Right atrium auricular region (tissue), 2 donors: ENCODE measurements at regions not wholly inside any gene's neighbourhood (a gene's known extent, or its start where the extent isn't known, plus 50 kb on each side); places are given as distances from the start of the nearest gene placed in this dataset.

Source experiments
- DNase-seq: peaks from one replicate; pipeline ENCODE4 v3.0.0-alpha.2; 2019; ENCODE audit warnings: low spot score
- H3K27ac ChIP-seq, 2 donors: fragments of 200-600 bp; sonication (generic); 1 replicate in 1 of 2; 2 replicates in 1 of 2; pipeline ENCODE4 v1.5.1; 2016 to 2019
- H3K27me3 ChIP-seq, 2 donors: fragments of 200-600 bp; sonication (generic); one replicate each; pipeline versions ENCODE4 v1.5.1 to v1.6.0; 2017 to 2019
- H3K36me3 ChIP-seq: fragments of 200-600 bp; sonication (generic); one replicate; pipeline ENCODE4 v1.5.1; 2016
- H3K4me1 ChIP-seq, 2 donors: fragments of 200-600 bp; sonication (generic); one replicate each; pipeline versions ENCODE4 v1.5.1 to v1.6.0; 2017 to 2019
- H3K4me3 ChIP-seq, 2 donors: fragments of 200-600 bp; sonication (generic); 1 replicate in 1 of 2; 2 replicates in 1 of 2; pipeline ENCODE4 v1.5.1; 2017 to 2019; ENCODE audit warnings: mild to moderate bottlenecking in 1 of 2, moderate library complexity in 1 of 2
- H3K9me3 ChIP-seq, 2 donors: fragments of 200-600 bp; sonication (generic); one replicate each; pipeline ENCODE4 v1.5.1; 2019
- TF ChIP-seq, protein P1 (sequence below), 2 donors: fragments of 200-600 bp; sonication (generic); IDR thresholded peaks; one replicate each; pipeline ENCODE4 v1.5.1; 2019; ENCODE audit warnings: antibody characterized with exemption in 2 of 2

DNA sequence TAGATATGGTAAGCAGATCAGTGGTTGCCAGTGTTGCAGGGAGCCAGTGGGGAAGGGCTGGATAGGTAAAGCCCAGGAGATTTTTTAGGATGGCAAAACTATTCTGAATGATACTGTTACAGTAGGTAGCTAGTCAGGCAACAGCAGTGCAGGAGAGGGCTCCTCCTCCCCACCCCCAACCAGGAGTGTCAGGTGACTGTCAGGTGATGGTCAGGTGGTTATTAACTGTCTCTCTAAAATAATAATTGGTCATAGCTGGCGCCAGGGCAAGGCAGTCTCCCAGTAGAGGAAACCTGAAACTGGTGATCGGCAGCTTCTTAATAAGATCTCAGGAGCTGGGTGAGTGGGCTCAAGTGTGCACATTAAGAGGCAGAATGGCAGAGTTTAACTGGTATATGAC, 201.6 kb upstream of the PARD3B start:
- Histone ChIP-seq H3K27ac (no peak overlapping the region), H3K4me3 (no peak overlapping the region), H3K36me3 (no peaks in the 10 kb centered on the region), H3K4me1 (no peaks in the 10 kb centered on the region), H3K9me3 (peaks cover 0 to under 1% of the 10 kb centered on the region in 2 donors), H3K27me3 (no peaks in the 10 kb centered on the region)
- TF ChIP-seq, protein P1, sequence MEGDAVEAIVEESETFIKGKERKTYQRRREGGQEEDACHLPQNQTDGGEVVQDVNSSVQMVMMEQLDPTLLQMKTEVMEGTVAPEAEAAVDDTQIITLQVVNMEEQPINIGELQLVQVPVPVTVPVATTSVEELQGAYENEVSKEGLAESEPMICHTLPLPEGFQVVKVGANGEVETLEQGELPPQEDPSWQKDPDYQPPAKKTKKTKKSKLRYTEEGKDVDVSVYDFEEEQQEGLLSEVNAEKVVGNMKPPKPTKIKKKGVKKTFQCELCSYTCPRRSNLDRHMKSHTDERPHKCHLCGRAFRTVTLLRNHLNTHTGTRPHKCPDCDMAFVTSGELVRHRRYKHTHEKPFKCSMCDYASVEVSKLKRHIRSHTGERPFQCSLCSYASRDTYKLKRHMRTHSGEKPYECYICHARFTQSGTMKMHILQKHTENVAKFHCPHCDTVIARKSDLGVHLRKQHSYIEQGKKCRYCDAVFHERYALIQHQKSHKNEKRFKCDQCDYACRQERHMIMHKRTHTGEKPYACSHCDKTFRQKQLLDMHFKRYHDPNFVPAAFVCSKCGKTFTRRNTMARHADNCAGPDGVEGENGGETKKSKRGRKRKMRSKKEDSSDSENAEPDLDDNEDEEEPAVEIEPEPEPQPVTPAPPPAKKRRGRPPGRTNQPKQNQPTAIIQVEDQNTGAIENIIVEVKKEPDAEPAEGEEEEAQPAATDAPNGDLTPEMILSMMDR (IDR thresholded peaks at IDR 0.05): no peak
- no peak for DNase-seq

DNA sequence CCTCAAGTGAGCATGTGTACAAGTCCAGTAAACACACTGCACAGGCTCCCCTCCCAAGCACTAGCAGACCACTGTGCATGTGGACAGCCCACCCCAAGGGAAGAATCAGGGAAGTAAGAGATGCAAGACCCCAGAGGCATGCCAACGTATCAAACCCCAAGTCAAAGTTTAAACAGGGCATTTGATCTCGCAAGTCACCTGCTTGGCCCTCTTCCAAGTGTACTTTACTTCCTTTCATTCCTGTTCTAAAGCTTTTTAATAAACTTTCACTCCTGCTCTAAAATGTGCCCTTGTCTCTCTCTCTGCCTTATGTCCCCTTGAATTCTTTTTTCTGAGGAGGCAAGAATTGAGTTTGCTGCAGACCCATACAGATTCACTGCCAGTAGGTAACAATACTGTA, 201.2 kb upstream of the PARD3B start:
- H3K4me1 ChIP-seq: no peaks in the 10 kb centered on the region
- DNase-seq: no peak
- H3K36me3 ChIP-seq: no peaks in the 10 kb centered on the region
- H3K9me3 ChIP-seq: peaks cover 0 to 4% of the 10 kb centered on the region in 2 donors
- no peak overlapping the region for H3K27ac ChIP-seq
- H3K4me3 ChIP-seq: no peak overlapping the region
- H3K27me3 ChIP-seq: no peaks in the 10 kb centered on the region
- TF ChIP-seq, protein P1 (IDR thresholded peaks at IDR 0.05): no peak

DNA sequence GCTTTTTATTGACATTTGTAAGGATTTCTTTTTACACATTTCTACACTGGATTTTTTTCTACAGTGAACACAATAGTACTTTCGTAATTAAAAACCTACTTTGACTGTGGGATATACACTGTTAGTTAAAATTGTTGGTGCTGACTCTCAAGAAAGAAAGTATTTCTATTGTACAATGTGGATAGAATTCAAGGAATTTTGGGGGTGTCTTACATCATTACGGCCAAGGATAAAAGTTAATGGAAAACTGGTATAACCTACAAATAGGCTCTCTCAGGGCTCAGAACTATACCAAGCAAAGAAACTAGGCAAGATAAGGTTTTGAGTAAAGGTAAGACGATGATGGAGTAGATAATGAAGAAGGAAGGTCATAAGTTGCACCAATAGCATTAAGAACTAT, 198.4 kb upstream of the PARD3B start:
- Histone ChIP-seq H3K9me3 (peaks cover 0 to 8% of the 10 kb centered on the region in 2 donors), H3K4me3 (no peak overlapping the region), H3K27ac (no peak overlapping the region), H3K36me3 (no peaks in the 10 kb centered on the region), H3K27me3 (no peaks in the 10 kb centered on the region), H3K4me1 (no peaks in the 10 kb centered on the region)
- TF ChIP-seq, protein P1 (IDR thresholded peaks at IDR 0.05): no peak
- DNase-seq: no peak

DNA sequence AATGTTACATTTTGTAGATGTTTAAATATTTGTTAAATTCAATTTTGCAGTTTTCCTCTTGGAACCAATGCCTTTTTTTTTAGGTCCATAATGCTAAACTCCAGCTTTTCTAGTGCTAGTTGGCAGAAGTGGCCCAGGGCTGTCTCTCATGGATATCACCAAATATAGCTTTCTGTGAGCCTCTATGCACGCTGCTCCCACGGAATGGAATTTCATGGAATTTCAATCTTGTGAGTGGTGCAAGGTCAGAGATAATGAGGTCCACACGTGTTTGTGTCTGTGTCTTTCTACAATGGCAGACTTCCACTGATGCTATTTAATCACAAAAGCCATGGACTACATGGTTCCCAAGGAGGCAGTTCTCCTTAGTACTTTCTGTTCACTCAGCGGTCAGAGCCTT, 191.5 kb upstream of the PARD3B start:
- Histone ChIP-seq H3K27me3 (no peaks in the 10 kb centered on the region), H3K9me3 (peaks cover 0 to 6% of the 10 kb centered on the region in 2 donors), H3K4me3 (no peak overlapping the region), H3K27ac (no peak overlapping the region), H3K36me3 (no peaks in the 10 kb centered on the region), H3K4me1 (peaks cover 0 to 10% of the 10 kb centered on the region in 2 donors)
- TF ChIP-seq, protein P1 (IDR thresholded peaks at IDR 0.05): no peak
- DNase-seq: no peak

DNA sequence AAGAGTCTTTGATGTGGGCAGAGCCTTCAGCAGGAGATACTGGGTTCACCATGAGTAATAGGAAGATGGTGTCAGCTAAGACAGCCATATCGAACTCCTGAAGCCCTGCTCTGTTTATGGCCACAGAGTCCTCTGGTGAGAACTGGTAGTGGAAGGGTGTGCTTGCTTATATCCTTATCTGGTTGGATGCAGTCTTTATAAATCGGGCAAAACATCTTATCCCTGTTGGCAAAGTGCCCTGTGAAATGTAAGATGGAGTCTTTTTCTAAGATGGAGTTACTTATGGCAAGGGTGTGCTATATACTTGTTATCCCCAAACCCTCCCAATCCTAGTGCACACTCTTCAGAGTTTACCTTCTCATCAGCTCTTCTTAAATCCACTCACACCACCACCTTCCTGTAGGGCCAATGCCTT, 190.8 kb upstream of the PARD3B start:
- H3K27ac ChIP-seq: no peak overlapping the region
- no peak overlapping the region for H3K4me3 ChIP-seq
- peaks cover 0 to under 1% of the 10 kb centered on the region in 2 donors for H3K9me3 ChIP-seq
- no peaks in the 10 kb centered on the region for H3K27me3 ChIP-seq
- DNase-seq: no peak
- peaks cover 0 to 10% of the 10 kb centered on the region in 2 donors for H3K4me1 ChIP-seq
- TF ChIP-seq, protein P1 (IDR thresholded peaks at IDR 0.05): no peak
- no peaks in the 10 kb centered on the region for H3K36me3 ChIP-seq

DNA sequence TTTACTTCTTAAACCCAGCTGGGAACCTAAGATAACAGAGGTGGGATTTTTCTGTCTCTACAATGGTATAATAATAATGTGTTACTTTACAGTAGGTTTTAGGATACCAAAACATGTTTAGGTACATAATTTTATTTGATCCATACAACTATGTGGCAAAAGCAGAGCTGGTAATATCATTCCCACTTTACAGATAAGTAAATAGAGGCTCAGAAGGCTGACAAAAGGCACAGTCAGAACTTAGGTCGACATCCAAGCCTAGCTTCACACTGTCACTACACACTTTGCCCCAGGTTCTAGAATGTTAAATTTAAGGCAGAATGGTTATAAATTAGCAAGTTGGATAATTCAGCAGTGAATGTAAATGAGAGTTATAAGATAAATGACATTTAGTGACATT, 189.6 kb upstream of the PARD3B start:
- TF ChIP-seq, protein P1 (IDR thresholded peaks at IDR 0.05): no peak
- no peak overlapping the region for H3K4me3 ChIP-seq
- no peak overlapping the region for H3K27ac ChIP-seq
- peaks cover 0 to 10% of the 10 kb centered on the region in 2 donors for H3K4me1 ChIP-seq
- no peaks in the 10 kb centered on the region for H3K9me3 ChIP-seq
- no peaks in the 10 kb centered on the region for H3K36me3 ChIP-seq
- no peak for DNase-seq
- no peaks in the 10 kb centered on the region for H3K27me3 ChIP-seq
